PC-3 (cell line): ENCODE measurements at regions not wholly inside any gene's neighbourhood (a gene's known extent, or its start where the extent isn't known, plus 50 kb on each side); places are given as distances from the start of the nearest gene placed in this dataset.

Experiments
- ATAC-seq: fragments of 200-7000 bp; cut with Tn5 transposase; 2 replicates; pipeline ENCODE4 v1.9.1; 2020; ENCODE audit warnings: mild to moderate bottlenecking, moderate library complexity
- BruUV-seq: library from RNA; stranded (reverse); fragments of 400-500 nt; replicated peaks from 2 replicates; lab custom pipeline; 2021; lab: Mats Ljungman, UMichigan
- CTCF ChIA-PET: fragments of 300-600 bp; sonication (Branson Sonifier 250); formaldehyde crosslinking; loops from one replicate; lab custom pipeline; 2022; ENCODE audit warnings: antibody characterized with exemption; lab: Charles Lee
- POLR2A ChIA-PET: fragments of 300-600 bp; sonication (Branson Sonifier 250); formaldehyde crosslinking; loops from one replicate; lab custom pipeline; 2022; ENCODE audit warnings: antibody characterized with exemption; ENCODE audit not compliant: unreplicated experiment; lab: Charles Lee
- DNase-seq: peaks from one replicate; pipeline ENCODE4 v3.0.0-alpha.2; 2015
- H2AFZ ChIP-seq: fragments of 300-600 bp; sonication (generic); 2 replicates; pipeline ENCODE4 v1.6.0; 2016; ENCODE audit warnings: antibody characterized with exemption, low read length
- H3F3A ChIP-seq: fragments of 300-600 bp; sonication (generic); one replicate; pipeline ENCODE4 v1.6.0; 2017; ENCODE audit warnings: antibody characterized with exemption, low read length, control low read depth, mild to moderate bottlenecking; ENCODE audit not compliant: unreplicated experiment
- H3K27ac ChIP-seq: fragments of 300-600 bp; sonication (generic); 2 replicates; pipeline ENCODE4 v1.5.1; 2016; ENCODE audit warnings: mild to moderate bottlenecking, low read length
- H3K27me3 ChIP-seq: fragments of 300-600 bp; sonication (generic); 2 replicates; pipeline ENCODE4 v1.6.1; 2016; ENCODE audit warnings: low read length, mixed read lengths
- H3K36me3 ChIP-seq: fragments of 300-600 bp; sonication (generic); 2 replicates; pipeline ENCODE4 v1.6.1; 2016; ENCODE audit warnings: low read depth, mixed run types, low read length, mixed read lengths
- H3K4me1 ChIP-seq: fragments of 300-600 bp; sonication (generic); 2 replicates; pipeline ENCODE4 v1.5.1; 2016; ENCODE audit warnings: low read length; ENCODE audit not compliant: insufficient read depth
- H3K4me2 ChIP-seq: fragments of 300-600 bp; sonication (generic); 2 replicates; pipeline ENCODE4 v1.6.0; 2016; ENCODE audit warnings: low read length
- H3K4me3 ChIP-seq: fragments of 300-600 bp; sonication (generic); 2 replicates; pipeline ENCODE4 v1.5.1; 2016; ENCODE audit warnings: mild to moderate bottlenecking, low read length, mixed read lengths
- H3K79me2 ChIP-seq: fragments of 300-600 bp; sonication (generic); 2 replicates; pipeline ENCODE4 v1.6.1; 2017; ENCODE audit warnings: low read length, mixed read lengths
- H3K9ac ChIP-seq: fragments of 300-600 bp; sonication (generic); 2 replicates; pipeline ENCODE4 v1.6.0; 2016; ENCODE audit warnings: mild to moderate bottlenecking, low read length
- H3K9me2 ChIP-seq: fragments of 300-600 bp; sonication (generic); replicated peaks from 2 replicates; pipeline ENCODE4 v1.6.1; 2016; ENCODE audit warnings: mixed run types, low read length, mixed read lengths
- H3K9me3 ChIP-seq: fragments of 300-600 bp; sonication (generic); 2 replicates; pipeline ENCODE4 v1.6.1; 2016; ENCODE audit warnings: low read length, mixed read lengths
- H4K20me1 ChIP-seq: fragments of 300-600 bp; sonication (generic); 2 replicates; pipeline ENCODE4 v1.6.1; 2016; ENCODE audit warnings: low read length, mixed read lengths
- EZH2 ChIP-seq: fragments of 300-600 bp; sonication (generic); IDR thresholded peaks from one replicate; pipeline ENCODE4 v1.6.1; 2017; ENCODE audit warnings: antibody characterized with exemption, mild to moderate bottlenecking, low read length; ENCODE audit not compliant: unreplicated experiment
- EZH2phosphoT487 ChIP-seq: fragments of 300-600 bp; sonication (generic); IDR thresholded peaks from 2 replicates; pipeline ENCODE4 v1.6.1; 2018; ENCODE audit warnings: mild to moderate bottlenecking, antibody characterized with exemption, low read length, borderline replicate concordance
- intact Hi-C: fragments of 100-400 bp; cut with micrococcal nuclease; formaldehyde crosslinking; loops from 2 replicates; pipeline ENCODE4 v1.9.0; 2023
- TF ChIP-seq, protein P1 (sequence below): fragments of 300-600 bp; sonication (generic); conservative IDR thresholded peaks from 2 replicates; pipeline ENCODE4 v1.5.1; 2017; ENCODE audit warnings: antibody characterized with exemption, low read depth, mild to moderate bottlenecking, low read length

DNA sequence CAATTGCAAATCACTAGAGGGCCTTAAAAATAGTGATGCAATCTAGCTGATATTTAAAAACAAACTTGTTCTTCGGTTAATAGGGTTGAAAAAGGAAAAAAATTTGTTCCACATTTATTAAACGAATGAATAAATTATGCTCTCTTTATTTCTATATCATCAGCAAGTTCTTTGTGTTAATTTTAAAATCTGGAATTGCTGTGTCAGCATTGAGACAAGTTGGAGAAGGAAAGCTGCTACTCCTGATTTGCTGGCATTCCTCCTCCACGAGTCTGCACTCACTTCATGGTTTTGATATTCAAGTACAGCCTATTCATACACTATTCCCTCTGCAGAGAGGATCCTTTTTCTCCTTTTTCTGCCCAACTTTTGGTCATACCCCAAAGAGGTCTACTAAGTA lies 117.6 kb downstream of the MRPL39 start:
- POLR2A ChIA-PET, result no interaction called here
- no peak overlapping the region for H3K4me2 ChIP-seq
- no TSS peak for BruUV-seq
- H3K4me3 ChIP-seq, result no peak overlapping the region
- no peaks in the 10 kb centered on the region for H4K20me1 ChIP-seq
- intact Hi-C loops, result no loop called here
- peaks cover 14% of the 10 kb centered on the region for H3K4me1 ChIP-seq
- H3K27ac ChIP-seq, result no peak overlapping the region
- DNase-seq (no peak), ATAC-seq (no peak)
- no peak overlapping the region for H3K9ac ChIP-seq
- no peaks in the 10 kb centered on the region for H3K27me3 ChIP-seq
- no peak overlapping the region for H2AFZ ChIP-seq
- no peaks in the 10 kb centered on the region for H3K9me2 ChIP-seq
- CTCF ChIA-PET, result interaction anchor here (0.5 kb wide), 1 partner anchor 73 kb away, joined by 3 read pairs; no protein-coding TSS in a partner anchor
- no peaks in the 10 kb centered on the region for H3K9me3 ChIP-seq
- no peaks in the 10 kb centered on the region for H3K79me2 ChIP-seq
- H3F3A ChIP-seq, result no peaks in the 10 kb centered on the region
- no peaks in the 10 kb centered on the region for H3K36me3 ChIP-seq
- no peak for TF ChIP-seq EZH2phosphoT487
- TF ChIP-seq, protein P1, sequence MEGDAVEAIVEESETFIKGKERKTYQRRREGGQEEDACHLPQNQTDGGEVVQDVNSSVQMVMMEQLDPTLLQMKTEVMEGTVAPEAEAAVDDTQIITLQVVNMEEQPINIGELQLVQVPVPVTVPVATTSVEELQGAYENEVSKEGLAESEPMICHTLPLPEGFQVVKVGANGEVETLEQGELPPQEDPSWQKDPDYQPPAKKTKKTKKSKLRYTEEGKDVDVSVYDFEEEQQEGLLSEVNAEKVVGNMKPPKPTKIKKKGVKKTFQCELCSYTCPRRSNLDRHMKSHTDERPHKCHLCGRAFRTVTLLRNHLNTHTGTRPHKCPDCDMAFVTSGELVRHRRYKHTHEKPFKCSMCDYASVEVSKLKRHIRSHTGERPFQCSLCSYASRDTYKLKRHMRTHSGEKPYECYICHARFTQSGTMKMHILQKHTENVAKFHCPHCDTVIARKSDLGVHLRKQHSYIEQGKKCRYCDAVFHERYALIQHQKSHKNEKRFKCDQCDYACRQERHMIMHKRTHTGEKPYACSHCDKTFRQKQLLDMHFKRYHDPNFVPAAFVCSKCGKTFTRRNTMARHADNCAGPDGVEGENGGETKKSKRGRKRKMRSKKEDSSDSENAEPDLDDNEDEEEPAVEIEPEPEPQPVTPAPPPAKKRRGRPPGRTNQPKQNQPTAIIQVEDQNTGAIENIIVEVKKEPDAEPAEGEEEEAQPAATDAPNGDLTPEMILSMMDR, result no peak
- no peak for TF ChIP-seq EZH2

DNA sequence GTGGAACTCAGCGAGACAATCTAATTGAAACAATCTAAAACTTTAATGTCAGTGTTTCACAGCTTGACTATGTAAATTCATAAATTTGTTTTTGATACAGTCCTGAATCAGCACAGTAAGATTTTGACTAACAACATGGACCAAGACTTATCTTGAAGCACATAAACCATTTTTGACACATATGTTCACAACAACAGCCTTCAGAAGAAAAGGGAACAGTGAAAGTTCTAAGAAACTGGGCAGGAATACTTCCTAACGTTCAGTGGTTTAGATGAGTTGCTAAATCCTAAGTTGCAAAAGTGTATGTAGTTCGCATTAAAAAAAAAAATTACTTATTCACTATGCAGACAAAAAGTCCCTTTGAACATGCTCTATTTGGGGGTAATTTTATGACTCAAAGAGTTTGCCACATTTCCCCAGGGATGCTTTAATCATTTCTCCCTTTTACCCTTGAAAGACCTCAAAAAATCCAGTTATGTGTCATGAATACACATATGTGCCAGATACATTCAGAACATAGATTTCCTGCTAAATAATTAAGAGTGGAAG lies 120.2 kb downstream of the MRPL39 start:
- POLR2A ChIA-PET, result no interaction called here
- BruUV-seq, result no TSS peak
- no peaks in the 10 kb centered on the region for H3K36me3 ChIP-seq

DNA sequence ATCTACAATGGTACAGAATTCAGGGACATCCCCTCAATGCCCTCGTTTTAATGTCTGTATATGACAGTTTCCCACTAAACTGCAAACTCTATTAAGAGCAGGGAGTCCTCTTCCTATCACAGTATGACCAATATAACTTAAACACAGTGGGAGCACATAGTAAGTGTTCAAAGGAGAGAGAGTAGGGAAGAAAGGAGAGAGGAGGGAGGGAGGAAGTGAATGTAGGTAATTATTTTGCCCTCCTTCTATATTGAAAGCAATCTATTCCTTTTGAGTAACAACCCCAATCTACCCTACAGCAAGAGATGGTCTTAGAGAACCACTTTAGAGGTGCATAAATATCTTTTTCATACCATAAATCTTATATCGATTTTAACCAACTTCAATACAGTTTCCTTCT lies 121.4 kb downstream of the MRPL39 start:
- TF ChIP-seq EZH2, result no peak
- TF ChIP-seq, protein P1, result no peak
- no peak for TF ChIP-seq EZH2phosphoT487
- BruUV-seq, result no TSS peak
- no peaks in the 10 kb centered on the region for H3F3A ChIP-seq

More for the DNA sequence above, 120.2 kb downstream of the MRPL39 start:
- Histone ChIP-seq H3K9ac (no peak overlapping the region), H3K9me3 (peaks cover 5% of the 10 kb centered on the region; the same call in 1 of the 2 replicates), H3K27me3 (no peaks in the 10 kb centered on the region), H2AFZ (no peak overlapping the region), H3K4me1 (peaks cover 14% of the 10 kb centered on the region), H3K4me3 (no peak overlapping the region), H3K79me2 (no peaks in the 10 kb centered on the region), H4K20me1 (no peaks in the 10 kb centered on the region), H3K27ac (no peak overlapping the region), H3F3A (no peaks in the 10 kb centered on the region), H3K4me2 (no peak overlapping the region), H3K9me2 (no peaks in the 10 kb centered on the region)
- DNase-seq (no peak), ATAC-seq (no peak)
- no peak for TF ChIP-seq EZH2phosphoT487
- TF ChIP-seq EZH2, result no peak
- CTCF ChIA-PET, result no interaction called here
- intact Hi-C loops, result no loop called here

More for the DNA sequence above, 121.4 kb downstream of the MRPL39 start:
- H3K27me3 ChIP-seq, result no peaks in the 10 kb centered on the region
- intact Hi-C loops, result no loop called here
- DNase-seq, result no peak
- H3K27ac ChIP-seq, result no peak overlapping the region
- peaks cover 15% of the 10 kb centered on the region; the same call in 1 of the 2 replicates for H3K9me3 ChIP-seq
- no peak overlapping the region for H2AFZ ChIP-seq
- H3K4me1 ChIP-seq, result peaks cover 9% of the 10 kb centered on the region
- H3K79me2 ChIP-seq, result no peaks in the 10 kb centered on the region
- no peak overlapping the region for H3K4me2 ChIP-seq
- no peak overlapping the region for H3K4me3 ChIP-seq
- POLR2A ChIA-PET, result no interaction called here
- H3K9ac ChIP-seq, result no peak overlapping the region
- peaks cover 4% of the 10 kb centered on the region; the same call in 1 of the 2 replicates for H3K36me3 ChIP-seq
- CTCF ChIA-PET, result no interaction called here
- no peak for ATAC-seq
- H3K9me2 ChIP-seq, result no peaks in the 10 kb centered on the region
- no peaks in the 10 kb centered on the region for H4K20me1 ChIP-seq
